ENCODE measurements at regions not wholly inside any gene's neighbourhood (a gene's known extent, or its start where the extent isn't known, plus 50 kb on each side); places are given as distances from the start of the nearest gene placed in this dataset.
A peak's percentile ranks its signal among the peaks of the same experiment; 100 is the strongest.

GRCh38 chr4:138727731-138728130, 287.9 kb upstream of the NOCT start:
- Histone ChIP-seq H3K56ac (ENCODE audit: extremely low read depth, insufficient read depth, low read length) (no peak overlapping the region), H4K8ac (ENCODE audit: low read depth in 2 of 2, low read length in 2 of 2) (no peak overlapping the region), H4K5ac (ENCODE audit: low read depth, low read length) (no peak overlapping the region), H3K27ac (ENCODE audit: insufficient read depth, low read length) (no peak overlapping the region), H3K23ac (ENCODE audit: low read depth, low read length) (no peak overlapping the region), H3K9me3 (ENCODE audit: control insufficient read depth, insufficient read depth, low read length) (no peaks in the 10 kb centered on the region), H2AFZ (replicated peaks; ENCODE audit: low read length, poor library complexity) (no peak overlapping the region), H3K27me3 (ENCODE audit: control insufficient read depth, insufficient read depth, low read length) (no peaks in the 10 kb centered on the region), H3K4me2 (ENCODE audit: low read depth, low read length) (no peak overlapping the region), H2BK5ac (ENCODE audit: low read depth, low read length, poor library complexity, severe bottlenecking) (no peak overlapping the region), H3K18ac (ENCODE audit: low read depth, low read length) (no peak overlapping the region), H2BK120ac (ENCODE audit: low read depth, low read length) (no peak overlapping the region), H3K14ac (replicated peaks; ENCODE audit: low read depth, low read length) (no peak overlapping the region), H3K4ac (ENCODE audit: low read depth, low read length) (no peak overlapping the region), H2BK20ac (ENCODE audit: low read depth, low read length) (peak overlapping the region; percentile 59; the same call in 1 of the 2 replicates), H3K79me1 (ENCODE audit: low read depth in 1 of 2, low read length in 2 of 2) (no peaks in the 10 kb centered on the region), H3K4me3 (ENCODE audit: insufficient read depth, low read depth, low read length) (no peak overlapping the region), H3K9me1 (ENCODE audit: insufficient read depth, low read length) (peaks cover 3% of the 10 kb centered on the region; the same call in 1 of the 2 replicates), H3K9ac (ENCODE audit: low read depth, low read length) (no peak overlapping the region), H3K36me3 (ENCODE audit: control insufficient read depth, insufficient read depth, low read length) (no peaks in the 10 kb centered on the region), H2BK15ac (ENCODE audit: low read depth, low read length) (no peak overlapping the region), H3K4me1 (ENCODE audit: control insufficient read depth, insufficient read depth, low read length) (0 out of 2 replicates have a peak, but pooled peaks cover 2% of the 10 kb centered on the region), H2AK5ac (ENCODE audit: low read depth, low read length) (no peak overlapping the region), H4K20me1 (ENCODE audit: insufficient read depth, low read length) (no peaks in the 10 kb centered on the region), H4K91ac (ENCODE audit: insufficient read depth, low read depth, low read length) (no peak overlapping the region), H2AK9ac (replicated peaks; ENCODE audit: low read depth, low read length, poor library complexity) (no peak overlapping the region)
- WGBS, 2 experiments (ENCODE audit: extremely low coverage in 2 of 2, insufficient read length in 1 of 2), result no CpG with 5 or more reads among the region's 3 CpGs
- ATAC-seq (ENCODE audit: low read depth) (peak; percentile 64), DNase-seq (peak; percentile 54)
- TF ChIP-seq USF2 (IDR thresholded peaks at IDR 0.05; ENCODE audit: low read depth, low read length) (no peak), CEBPB (IDR thresholded peaks at IDR 0.05; ENCODE audit: low read depth, low read length) (peak; percentile 54)
- BruUV-seq (replicated peaks), result no TSS peak
- ChIA-PET POLR2A (ENCODE audit: unreplicated experiment) (no interaction called here), CTCF (no interaction called here)
- dilution Hi-C loops (cut with HindIII; ENCODE audit: low sequenced_read_pairs, unreplicated experiment) (no loop called here), in situ Hi-C loops (cut with MboI; ENCODE audit: low sequenced_read_pairs) (no loop called here), intact Hi-C loops (cut with micrococcal nuclease) (no loop called here)
